ENCODE measurements at regions not wholly inside any gene's neighbourhood (a gene's known extent, or its start where the extent isn't known, plus 50 kb on each side); places are given as distances from the start of the nearest gene placed in this dataset.

DNA sequence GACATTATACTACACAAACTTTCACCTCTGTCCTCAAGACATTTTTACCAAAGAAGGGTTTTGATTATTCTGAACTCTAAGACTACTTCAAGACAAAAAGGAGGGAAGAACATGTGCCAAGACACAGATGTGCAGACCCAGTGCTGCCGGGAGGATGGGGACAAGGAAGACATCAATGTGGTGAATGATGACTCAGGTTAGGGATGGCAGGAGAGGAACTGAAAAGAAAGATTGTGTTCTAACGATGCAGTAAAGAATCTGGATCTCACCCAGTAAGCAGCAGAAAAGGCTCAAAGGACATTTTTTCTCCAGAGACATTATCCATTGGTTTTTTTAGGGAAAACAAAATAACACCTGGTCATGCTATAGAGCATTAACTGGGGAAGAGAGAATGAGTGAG is 449.9 kb upstream of the NR2F2 start:
- TF ChIP-seq ZNF564 (CRISPR knock-in tag; IDR thresholded peaks at IDR 0.05): no peak
- TF ChIP-seq, protein P1, sequence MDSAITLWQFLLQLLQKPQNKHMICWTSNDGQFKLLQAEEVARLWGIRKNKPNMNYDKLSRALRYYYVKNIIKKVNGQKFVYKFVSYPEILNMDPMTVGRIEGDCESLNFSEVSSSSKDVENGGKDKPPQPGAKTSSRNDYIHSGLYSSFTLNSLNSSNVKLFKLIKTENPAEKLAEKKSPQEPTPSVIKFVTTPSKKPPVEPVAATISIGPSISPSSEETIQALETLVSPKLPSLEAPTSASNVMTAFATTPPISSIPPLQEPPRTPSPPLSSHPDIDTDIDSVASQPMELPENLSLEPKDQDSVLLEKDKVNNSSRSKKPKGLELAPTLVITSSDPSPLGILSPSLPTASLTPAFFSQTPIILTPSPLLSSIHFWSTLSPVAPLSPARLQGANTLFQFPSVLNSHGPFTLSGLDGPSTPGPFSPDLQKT (CRISPR knock-in tag; IDR thresholded peaks at IDR 0.05; ENCODE audit: borderline replicate concordance): no peak
- TF ChIP-seq ZNF264 (CRISPR knock-in tag; IDR thresholded peaks at IDR 0.05): no peak
- H3K4me1 ChIP-seq (ENCODE audit: insufficient read depth, low read length): no peaks in the 10 kb centered on the region
- no peak for FAIRE-seq
- ATAC-seq: no peak
- H3K4me2 ChIP-seq (ENCODE audit: low read depth, low read length): no peak overlapping the region
- intact Hi-C loops (cut with micrococcal nuclease; ENCODE audit: unreplicated experiment) (no loop called here), in situ Hi-C loops (cut with HindIII; ENCODE audit: extremely low pct_ligation_motif_present, low pct_unique_long_range_greater_than_20kb) (no loop called here)
- DNase-seq (ENCODE audit: low spot score): no peak
- BruUV-seq (replicated peaks): no TSS peak
- H3K36me3 ChIP-seq (replicated peaks in 1 of 2; ENCODE audit: control insufficient read depth in 1 of 2, insufficient read depth in 2 of 2, low read length in 2 of 2): no peaks in the 10 kb centered on the region
- 48% methylated on average over 2 of the region's 2 CpGs for WGBS (ENCODE audit: low lambda C conversion rate)
- H3K27ac ChIP-seq (ENCODE audit: extremely low read length, insufficient read depth, low read length): no peak overlapping the region
- ChIA-PET POLR2A (no interaction called here), CTCF (ENCODE audit: low intra/inter-chr PET ratio, low total read pairs) (no interaction called here)
- no peak overlapping the region for H3K9ac ChIP-seq (ENCODE audit: insufficient read depth, low read depth, low read length)
- no peaks in the 10 kb centered on the region for H3K9me3 ChIP-seq (ENCODE audit: low read length)
- H3K27me3 ChIP-seq (ENCODE audit: control insufficient read depth in 1 of 2, insufficient read depth in 2 of 2, low read length in 2 of 2): no peaks in the 10 kb centered on the region
- H3K4me3 ChIP-seq (replicated peaks in 1 of 3; ENCODE audit: insufficient read depth in 1 of 3, low read depth in 2 of 3, low read length in 3 of 3): no peak overlapping the region
- no peaks in the 10 kb centered on the region for H3K79me2 ChIP-seq (ENCODE audit: insufficient read depth, low read length)
- no peak overlapping the region for H2AFZ ChIP-seq (ENCODE audit: low read length)
- no peaks in the 10 kb centered on the region for H4K20me1 ChIP-seq (ENCODE audit: insufficient read depth, low read length)

- Histone ChIP-seq H3K4me1 (ENCODE audit: insufficient read depth, low read length) (no peaks in the 10 kb centered on the region), H3K36me3 (replicated peaks in 1 of 2; ENCODE audit: control insufficient read depth in 1 of 2, insufficient read depth in 2 of 2, low read length in 2 of 2) (no peaks in the 10 kb centered on the region), H3K4me2 (ENCODE audit: low read depth, low read length) (no peak overlapping the region), H3K79me2 (ENCODE audit: insufficient read depth, low read length) (no peaks in the 10 kb centered on the region), H4K20me1 (ENCODE audit: insufficient read depth, low read length) (no peaks in the 10 kb centered on the region), H2AFZ (ENCODE audit: low read length) (no peak overlapping the region), H3K4me3 (replicated peaks in 1 of 3; ENCODE audit: insufficient read depth in 1 of 3, low read depth in 2 of 3, low read length in 3 of 3) (no peak overlapping the region), H3K9ac (ENCODE audit: insufficient read depth, low read depth, low read length) (no peak overlapping the region), H3K27ac (ENCODE audit: extremely low read length, insufficient read depth, low read length) (no peak overlapping the region), H3K9me3 (ENCODE audit: low read length) (no peaks in the 10 kb centered on the region), H3K27me3 (ENCODE audit: control insufficient read depth in 1 of 2, insufficient read depth in 2 of 2, low read length in 2 of 2) (no peaks in the 10 kb centered on the region)
- POLR2A ChIA-PET: no interaction called here
- FAIRE-seq: no peak
- no peak for TF ChIP-seq HBP1 (CRISPR knock-in tag; IDR thresholded peaks at IDR 0.05; ENCODE audit: low read depth)
- no peak for TF ChIP-seq ZNF530 (CRISPR knock-in tag; IDR thresholded peaks at IDR 0.05; ENCODE audit: low read depth)
- no peak for TF ChIP-seq ZNF12 (CRISPR knock-in tag; IDR thresholded peaks at IDR 0.05)
- no peak for TF ChIP-seq ZNF180 (CRISPR knock-in tag; IDR thresholded peaks at IDR 0.05; ENCODE audit: borderline replicate concordance, low read depth)
- TF ChIP-seq, protein P2, sequence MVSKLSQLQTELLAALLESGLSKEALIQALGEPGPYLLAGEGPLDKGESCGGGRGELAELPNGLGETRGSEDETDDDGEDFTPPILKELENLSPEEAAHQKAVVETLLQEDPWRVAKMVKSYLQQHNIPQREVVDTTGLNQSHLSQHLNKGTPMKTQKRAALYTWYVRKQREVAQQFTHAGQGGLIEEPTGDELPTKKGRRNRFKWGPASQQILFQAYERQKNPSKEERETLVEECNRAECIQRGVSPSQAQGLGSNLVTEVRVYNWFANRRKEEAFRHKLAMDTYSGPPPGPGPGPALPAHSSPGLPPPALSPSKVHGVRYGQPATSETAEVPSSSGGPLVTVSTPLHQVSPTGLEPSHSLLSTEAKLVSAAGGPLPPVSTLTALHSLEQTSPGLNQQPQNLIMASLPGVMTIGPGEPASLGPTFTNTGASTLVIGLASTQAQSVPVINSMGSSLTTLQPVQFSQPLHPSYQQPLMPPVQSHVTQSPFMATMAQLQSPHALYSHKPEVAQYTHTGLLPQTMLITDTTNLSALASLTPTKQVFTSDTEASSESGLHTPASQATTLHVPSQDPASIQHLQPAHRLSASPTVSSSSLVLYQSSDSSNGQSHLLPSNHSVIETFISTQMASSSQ (IDR thresholded peaks at IDR 0.05; ENCODE audit: low read depth): no peak
- TF ChIP-seq, protein P2 (CRISPR knock-in tag; IDR thresholded peaks at IDR 0.05; ENCODE audit: borderline replicate concordance): no peak
- TF ChIP-seq KDM3A (CRISPR knock-in tag; IDR thresholded peaks at IDR 0.05; ENCODE audit: low read depth): no peak
- TF ChIP-seq SRF (IDR thresholded peaks at IDR 0.05; ENCODE audit: low read depth, low read length): no peak
- TF ChIP-seq PHF20 (CRISPR knock-in tag; IDR thresholded peaks at IDR 0.05): no peak
- intact Hi-C loops (cut with micrococcal nuclease; ENCODE audit: unreplicated experiment) (no loop called here), in situ Hi-C loops (cut with HindIII; ENCODE audit: extremely low pct_ligation_motif_present, low pct_unique_long_range_greater_than_20kb) (no loop called here)
- no peak for ATAC-seq
- DNase-seq (ENCODE audit: low spot score): no peak
- CTCF ChIA-PET (ENCODE audit: low intra/inter-chr PET ratio, low total read pairs): no interaction called here
- 63% methylated on average over 4 of the region's 6 CpGs for WGBS (ENCODE audit: low lambda C conversion rate)
- no TSS peak for BruUV-seq (replicated peaks)
Observed at GRCh38 chr15:95883064-95883463, 447.4 kb upstream of the NR2F2 start.
